Activated CD8-positive, alpha-beta T cell treated with anti-CD3 and anti-CD28 coated beads for 36 hours (primary cell): ENCODE measurements at regions not wholly inside any gene's neighbourhood (a gene's known extent, or its start where the extent isn't known, plus 50 kb on each side); places are given as distances from the start of the nearest gene placed in this dataset.
A peak's percentile ranks its signal among the peaks of the same experiment; 100 is the strongest.

Experiments used
- ATAC-seq: fragments of 200-7000 bp; cut with Tn5 transposase; one replicate; pipeline ENCODE4 v1.10.0; 2021; ENCODE audit warnings: mild to moderate bottlenecking, moderate library complexity
- CTCF ChIA-PET: fragments of 350-600 bp; sonication (Branson Sonifier 250); formaldehyde crosslinking; loops from one replicate; lab custom pipeline; 2021; ENCODE audit warnings: antibody characterized with exemption; lab: Charles Lee
- POLR2A ChIA-PET: fragments of 350-600 bp; sonication (Branson Sonifier 250); formaldehyde crosslinking; loops from one replicate; lab custom pipeline; 2021; ENCODE audit warnings: antibody characterized with exemption; lab: Charles Lee
- DNase-seq: peaks from one replicate; pipeline ENCODE4 v3.0.0-alpha.2; 2020
- H3K27ac Mint-ChIP-seq: one replicate; pipeline ENCODE4 v1.8.0; 2021; ENCODE audit warnings: mild to moderate bottlenecking, mixed read lengths
- H3K27me3 Mint-ChIP-seq: one replicate; pipeline ENCODE4 v1.8.0; 2021; ENCODE audit warnings: mixed read lengths
- H3K36me3 Mint-ChIP-seq: one replicate; pipeline ENCODE4 v1.8.0; 2021; ENCODE audit warnings: low read depth, mixed read lengths
- H3K4me1 Mint-ChIP-seq: one replicate; pipeline ENCODE4 v1.8.0; 2021; ENCODE audit warnings: low read depth, mixed read lengths
- H3K4me3 Mint-ChIP-seq: one replicate; pipeline ENCODE4 v1.8.0; 2021; ENCODE audit warnings: mild to moderate bottlenecking, moderate library complexity, mixed read lengths
- H3K9me3 Mint-ChIP-seq: one replicate; pipeline ENCODE4 v1.8.0; 2021; ENCODE audit warnings: mixed read lengths
- intact Hi-C: fragments of 100-400 bp; cut with micrococcal nuclease; formaldehyde crosslinking; loops from one replicate; pipeline ENCODE4 v1.10.0; 2022
- TF ChIP-seq, protein P1 (sequence below): fragments of 200-600 bp; IDR thresholded peaks from one replicate; pipeline ENCODE4 v1.8.0; 2022; ENCODE audit warnings: antibody characterized with exemption, mild to moderate bottlenecking

DNA sequence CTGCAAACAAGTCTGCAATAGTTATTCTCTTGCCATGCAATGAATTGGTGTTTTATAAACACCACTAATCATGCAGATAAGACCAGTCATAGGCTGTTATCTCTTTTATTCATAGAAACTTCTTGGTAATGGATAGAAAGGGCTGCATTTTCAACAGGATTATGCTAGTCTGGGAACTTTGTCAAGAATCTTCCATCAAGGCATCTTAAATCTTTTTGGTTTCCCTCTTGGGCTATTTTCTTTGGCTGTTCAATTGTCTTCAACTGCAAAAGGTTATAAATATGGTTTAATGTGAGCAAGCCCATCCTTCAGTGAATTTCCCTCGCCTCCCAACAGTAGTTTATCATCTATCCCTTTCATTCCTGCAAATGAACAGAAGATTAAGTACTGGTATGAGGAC is 59.0 kb upstream of the MINAR1 start:
- no peaks in the 10 kb centered on the region for H3K4me1 Mint-ChIP-seq
- POLR2A ChIA-PET: no interaction called here
- H3K36me3 Mint-ChIP-seq: no peaks in the 10 kb centered on the region
- no peaks in the 10 kb centered on the region for H3K9me3 Mint-ChIP-seq
- CTCF ChIA-PET: interaction anchor here (1.0 to 1.1 kb wide), 2 partner anchors 33 to 480 kb away, joined by 3 read pairs; no protein-coding TSS in a partner anchor
- no peak overlapping the region for H3K4me3 Mint-ChIP-seq
- H3K27me3 Mint-ChIP-seq: no peaks in the 10 kb centered on the region
- ATAC-seq (no peak), DNase-seq (no peak)
- no peak overlapping the region for H3K27ac Mint-ChIP-seq
- intact Hi-C loops: no loop called here
- TF ChIP-seq, protein P1, sequence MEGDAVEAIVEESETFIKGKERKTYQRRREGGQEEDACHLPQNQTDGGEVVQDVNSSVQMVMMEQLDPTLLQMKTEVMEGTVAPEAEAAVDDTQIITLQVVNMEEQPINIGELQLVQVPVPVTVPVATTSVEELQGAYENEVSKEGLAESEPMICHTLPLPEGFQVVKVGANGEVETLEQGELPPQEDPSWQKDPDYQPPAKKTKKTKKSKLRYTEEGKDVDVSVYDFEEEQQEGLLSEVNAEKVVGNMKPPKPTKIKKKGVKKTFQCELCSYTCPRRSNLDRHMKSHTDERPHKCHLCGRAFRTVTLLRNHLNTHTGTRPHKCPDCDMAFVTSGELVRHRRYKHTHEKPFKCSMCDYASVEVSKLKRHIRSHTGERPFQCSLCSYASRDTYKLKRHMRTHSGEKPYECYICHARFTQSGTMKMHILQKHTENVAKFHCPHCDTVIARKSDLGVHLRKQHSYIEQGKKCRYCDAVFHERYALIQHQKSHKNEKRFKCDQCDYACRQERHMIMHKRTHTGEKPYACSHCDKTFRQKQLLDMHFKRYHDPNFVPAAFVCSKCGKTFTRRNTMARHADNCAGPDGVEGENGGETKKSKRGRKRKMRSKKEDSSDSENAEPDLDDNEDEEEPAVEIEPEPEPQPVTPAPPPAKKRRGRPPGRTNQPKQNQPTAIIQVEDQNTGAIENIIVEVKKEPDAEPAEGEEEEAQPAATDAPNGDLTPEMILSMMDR: no peak

DNA sequence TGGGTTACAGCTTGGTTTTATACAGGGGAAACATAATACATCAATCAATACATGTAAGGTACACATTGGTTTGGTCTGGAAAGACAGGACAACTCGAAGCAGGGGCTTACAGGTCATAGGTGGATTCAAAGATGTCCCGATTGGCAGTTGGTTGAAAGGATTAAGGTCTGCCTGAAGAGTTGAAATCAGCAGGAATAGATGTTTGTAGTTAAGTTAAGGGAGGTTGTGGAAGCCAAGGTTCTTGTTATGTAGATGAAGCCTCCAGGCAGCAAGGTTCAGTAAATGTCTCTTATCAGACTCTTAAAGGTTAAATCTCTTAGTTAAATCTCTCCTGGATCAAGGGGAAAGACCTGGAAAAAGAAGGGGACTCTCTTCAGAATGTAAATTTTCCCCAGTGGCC is 58.4 kb upstream of the MINAR1 start:
- Mint-ChIP-seq H3K4me3 (no peak overlapping the region), H3K36me3 (no peaks in the 10 kb centered on the region), H3K4me1 (peaks cover 4% of the 10 kb centered on the region), H3K9me3 (no peaks in the 10 kb centered on the region), H3K27ac (no peak overlapping the region), H3K27me3 (no peaks in the 10 kb centered on the region)
- ATAC-seq: no peak
- ChIA-PET POLR2A (no interaction called here), CTCF (no interaction called here)
- TF ChIP-seq, protein P1: no peak
- no peak for DNase-seq
- intact Hi-C loops: no loop called here

DNA sequence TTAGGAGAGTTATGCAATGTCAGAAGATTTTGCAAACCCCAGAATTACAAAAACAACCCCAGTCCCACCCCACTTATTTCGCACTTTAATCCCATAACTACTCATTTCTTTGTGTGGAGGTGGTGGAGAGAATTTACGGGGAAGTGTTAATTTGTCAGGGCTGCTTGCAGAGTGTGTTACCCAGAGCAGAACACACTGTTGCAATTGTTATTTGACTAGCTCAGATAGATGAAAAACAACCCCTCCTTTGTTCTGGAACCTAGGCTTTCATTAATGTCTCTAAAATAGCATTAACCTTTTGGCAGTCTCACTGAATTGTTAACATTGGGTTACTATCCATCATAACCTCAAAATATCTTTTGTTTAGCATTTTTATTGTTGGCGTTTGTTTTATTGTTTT is 55.8 kb upstream of the MINAR1 start:
- H3K9me3 Mint-ChIP-seq: no peaks in the 10 kb centered on the region
- peaks cover 4% of the 10 kb centered on the region for H3K4me1 Mint-ChIP-seq
- TF ChIP-seq, protein P1: no peak
- H3K36me3 Mint-ChIP-seq: no peaks in the 10 kb centered on the region
- intact Hi-C loops: no loop called here
- ChIA-PET CTCF (no interaction called here), POLR2A (no interaction called here)
- ATAC-seq (no peak), DNase-seq (no peak)
- no peaks in the 10 kb centered on the region for H3K27me3 Mint-ChIP-seq
- H3K4me3 Mint-ChIP-seq: no peak overlapping the region
- no peak overlapping the region for H3K27ac Mint-ChIP-seq

DNA sequence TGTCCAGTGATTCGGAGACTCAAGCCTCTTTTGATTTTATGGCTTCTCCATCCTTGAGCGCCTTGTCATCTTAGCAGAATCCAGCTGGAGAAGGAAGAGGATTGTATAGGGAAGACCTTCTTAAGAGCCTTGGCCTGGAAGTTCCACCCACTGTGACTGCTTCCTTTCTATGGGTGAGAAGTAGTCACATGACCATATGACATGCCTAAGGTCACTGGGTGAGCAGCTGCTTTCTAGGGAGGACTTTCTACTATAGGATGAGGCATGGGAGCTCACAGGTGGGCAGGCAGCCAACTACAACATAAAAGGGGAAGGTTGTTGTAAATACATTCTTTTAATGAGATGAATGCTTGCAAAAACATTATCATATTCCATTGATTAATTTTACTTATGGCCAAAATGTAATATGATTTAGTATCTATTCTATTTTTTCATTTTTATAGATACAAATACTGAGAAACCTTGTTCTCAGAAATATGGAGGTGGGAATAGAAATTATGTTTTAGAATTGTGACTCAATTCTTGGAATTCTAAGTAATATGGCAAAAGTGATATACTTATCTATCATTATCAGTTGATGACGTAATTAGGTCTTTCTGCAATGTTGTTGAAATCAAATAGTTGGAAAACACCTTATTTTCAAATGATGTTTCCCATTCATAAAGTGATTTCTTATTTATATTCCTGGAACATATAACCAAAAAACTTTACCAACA is 53.6 kb upstream of the MINAR1 start:
- intact Hi-C loops: no loop called here
- Mint-ChIP-seq H3K27me3 (no peaks in the 10 kb centered on the region), H3K36me3 (no peaks in the 10 kb centered on the region), H3K9me3 (no peaks in the 10 kb centered on the region), H3K4me1 (peaks cover 4% of the 10 kb centered on the region), H3K27ac (peak overlapping the region; percentile 12), H3K4me3 (no peak overlapping the region)
- peak; percentile 58 for ATAC-seq
- ChIA-PET POLR2A (interaction anchor here (0.7 kb wide), 1 partner anchor 415 kb away, joined by 3 read pairs; no protein-coding TSS in a partner anchor), CTCF (interaction anchor here (0.6 to 6.8 kb wide), 9 partner anchors 10 to 475 kb away, joined by 3 to 152 read pairs (median 4); no protein-coding TSS in a partner anchor)
- DNase-seq: peak; percentile 13
- TF ChIP-seq, protein P1: no peak

DNA sequence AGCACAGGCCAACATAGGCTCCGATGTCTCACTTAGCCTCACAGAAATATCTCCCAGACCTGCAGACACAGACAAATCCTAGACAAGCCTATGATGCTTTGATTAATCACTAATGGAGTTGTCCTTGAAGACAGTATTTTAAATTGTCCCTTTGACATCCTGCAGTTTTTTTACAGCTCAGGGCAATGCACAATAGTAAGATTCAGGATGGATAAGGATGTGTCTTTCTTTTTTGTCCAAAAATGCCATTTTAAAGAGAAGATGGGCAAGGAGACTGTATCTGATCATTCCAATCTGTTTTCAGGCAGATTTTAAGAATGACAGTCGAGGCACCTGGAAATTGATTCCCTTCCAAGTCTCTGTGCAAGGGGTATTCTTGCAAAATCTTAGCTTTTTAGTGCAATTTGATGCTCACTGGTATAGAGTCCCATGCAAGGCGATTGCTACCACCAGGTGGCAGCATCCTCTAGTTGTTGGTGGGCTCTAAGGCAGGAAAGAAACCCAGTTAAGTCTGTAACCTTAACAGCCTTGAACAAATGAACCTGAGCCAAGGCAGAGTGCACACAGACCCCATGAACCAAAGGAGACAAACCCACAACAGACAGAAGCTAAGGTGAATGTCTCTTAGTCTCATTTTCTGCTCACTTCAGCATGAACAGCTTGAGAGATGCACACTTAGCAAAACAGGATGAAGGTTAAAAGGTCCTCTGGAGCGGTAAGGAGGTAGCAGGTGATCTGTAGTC is 51.2 kb upstream of the MINAR1 start:
- peak; percentile 89 for DNase-seq
- Mint-ChIP-seq H3K36me3 (no peaks in the 10 kb centered on the region), H3K9me3 (no peaks in the 10 kb centered on the region), H3K27ac (no peak overlapping the region), H3K4me3 (no peak overlapping the region), H3K27me3 (no peaks in the 10 kb centered on the region), H3K4me1 (peaks cover 4% of the 10 kb centered on the region)
- peak; percentile 83 for ATAC-seq
- intact Hi-C loops: loop anchor here (5.0 kb wide), 2 partner anchors 216 to 611 kb away; no protein-coding TSS in a partner anchor
- TF ChIP-seq, protein P1: peak; percentile 85
- POLR2A ChIA-PET: no interaction called here
- CTCF ChIA-PET: interaction anchor here (0.5 to 6.8 kb wide), 39 partner anchors 9 to 862 kb away, joined by 3 to 152 read pairs (median 4); no protein-coding TSS in a partner anchor
